GM06990 (cell line): ENCODE measurements at regions not wholly inside any gene's neighbourhood (a gene's known extent, or its start where the extent isn't known, plus 50 kb on each side); places are given as distances from the start of the nearest gene placed in this dataset.

ENCODE experiments used
- DNase-seq: peaks from one replicate; pipeline ENCODE4 v3.0.0-alpha.2; 2011; ENCODE audit not compliant: insufficient read length; ENCODE audit errors: extremely low read depth
- H3K27me3 ChIP-seq: replicated peaks from 2 replicates; pipeline ENCODE4 v1.6.0; 2011; ENCODE audit warnings: low read length; ENCODE audit not compliant: control insufficient read depth, insufficient read depth
- H3K36me3 ChIP-seq: 2 replicates; pipeline ENCODE4 v1.5.1; 2011; ENCODE audit warnings: low read length; ENCODE audit not compliant: control insufficient read depth, insufficient read depth
- H3K4me3 ChIP-seq: replicated peaks from 2 replicates; pipeline ENCODE4 v1.5.1; 2011; ENCODE audit warnings: low read depth, mild to moderate bottlenecking, control low read depth, low read length
- TF ChIP-seq, protein P1 (sequence below): IDR thresholded peaks from 2 replicates; pipeline ENCODE4 v1.5.1; 2011; ENCODE audit warnings: low read length, control low read depth, mild to moderate bottlenecking, inconsistent platforms; ENCODE audit not compliant: insufficient read depth, poor library complexity, severe bottlenecking

GRCh38 chr3:193772422-193772763 is 179.4 kb downstream of the OPA1 start:
- Histone ChIP-seq H3K27me3 (no peaks in the 10 kb centered on the region), H3K36me3 (no peaks in the 10 kb centered on the region), H3K4me3 (no peak overlapping the region)
- TF ChIP-seq, protein P1, sequence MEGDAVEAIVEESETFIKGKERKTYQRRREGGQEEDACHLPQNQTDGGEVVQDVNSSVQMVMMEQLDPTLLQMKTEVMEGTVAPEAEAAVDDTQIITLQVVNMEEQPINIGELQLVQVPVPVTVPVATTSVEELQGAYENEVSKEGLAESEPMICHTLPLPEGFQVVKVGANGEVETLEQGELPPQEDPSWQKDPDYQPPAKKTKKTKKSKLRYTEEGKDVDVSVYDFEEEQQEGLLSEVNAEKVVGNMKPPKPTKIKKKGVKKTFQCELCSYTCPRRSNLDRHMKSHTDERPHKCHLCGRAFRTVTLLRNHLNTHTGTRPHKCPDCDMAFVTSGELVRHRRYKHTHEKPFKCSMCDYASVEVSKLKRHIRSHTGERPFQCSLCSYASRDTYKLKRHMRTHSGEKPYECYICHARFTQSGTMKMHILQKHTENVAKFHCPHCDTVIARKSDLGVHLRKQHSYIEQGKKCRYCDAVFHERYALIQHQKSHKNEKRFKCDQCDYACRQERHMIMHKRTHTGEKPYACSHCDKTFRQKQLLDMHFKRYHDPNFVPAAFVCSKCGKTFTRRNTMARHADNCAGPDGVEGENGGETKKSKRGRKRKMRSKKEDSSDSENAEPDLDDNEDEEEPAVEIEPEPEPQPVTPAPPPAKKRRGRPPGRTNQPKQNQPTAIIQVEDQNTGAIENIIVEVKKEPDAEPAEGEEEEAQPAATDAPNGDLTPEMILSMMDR = no peak
- DNase-seq = no peak

DNA sequence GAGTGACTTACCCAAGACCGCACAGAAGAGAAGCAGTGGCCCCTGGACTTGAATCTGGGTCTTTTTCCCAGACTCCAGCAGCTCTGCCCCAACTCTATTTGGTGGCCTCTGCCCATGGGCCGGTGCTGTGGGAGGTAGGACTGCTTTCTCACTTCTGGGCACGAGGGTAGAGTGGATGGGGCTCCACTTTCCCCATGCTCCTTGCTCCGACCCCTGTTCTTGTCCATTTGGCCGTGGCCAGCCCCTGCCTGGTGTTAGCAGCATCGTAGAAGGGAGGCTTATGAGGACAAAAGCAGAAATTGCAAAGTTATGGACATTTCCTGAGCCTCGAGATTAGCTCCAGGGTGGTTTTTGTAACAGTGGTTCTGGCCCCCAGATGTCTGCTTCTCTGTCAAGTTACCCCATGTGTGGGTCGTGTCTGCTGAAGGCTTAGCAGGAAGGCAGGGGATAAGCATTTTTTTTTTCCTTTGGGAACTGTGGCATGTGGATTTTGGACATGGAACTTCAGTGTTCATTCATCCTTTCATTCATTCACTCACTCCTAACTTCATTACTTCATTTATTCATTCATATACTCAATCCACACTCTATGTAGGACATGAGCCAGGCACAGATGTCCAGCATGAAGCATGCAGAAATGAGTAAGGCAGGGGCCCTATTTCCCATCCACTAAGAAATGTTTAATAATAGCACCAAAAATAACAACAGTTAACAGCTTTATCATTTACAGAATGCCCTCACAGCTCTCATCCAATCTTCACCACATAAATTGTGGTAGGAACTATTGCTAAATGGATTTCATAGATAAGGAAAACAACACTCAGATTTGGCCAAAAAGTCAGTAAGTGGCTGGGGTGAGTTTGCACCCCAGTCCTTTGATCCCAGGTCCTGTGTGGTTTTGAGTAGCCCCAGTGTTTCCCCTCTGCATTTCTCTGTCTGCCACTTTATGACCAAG is 180.5 kb downstream of the OPA1 start:
- H3K4me3 ChIP-seq = no peak overlapping the region
- no peaks in the 10 kb centered on the region for H3K27me3 ChIP-seq
- no peaks in the 10 kb centered on the region for H3K36me3 ChIP-seq
- DNase-seq = no peak
- TF ChIP-seq, protein P1 = no peak

GRCh38 chr3:193774272-193774915 is 181.4 kb downstream of the OPA1 start:
- H3K36me3 ChIP-seq = no peaks in the 10 kb centered on the region
- no peak for DNase-seq
- H3K4me3 ChIP-seq = no peak overlapping the region
- H3K27me3 ChIP-seq = no peaks in the 10 kb centered on the region
- TF ChIP-seq, protein P1 = no peak

DNA sequence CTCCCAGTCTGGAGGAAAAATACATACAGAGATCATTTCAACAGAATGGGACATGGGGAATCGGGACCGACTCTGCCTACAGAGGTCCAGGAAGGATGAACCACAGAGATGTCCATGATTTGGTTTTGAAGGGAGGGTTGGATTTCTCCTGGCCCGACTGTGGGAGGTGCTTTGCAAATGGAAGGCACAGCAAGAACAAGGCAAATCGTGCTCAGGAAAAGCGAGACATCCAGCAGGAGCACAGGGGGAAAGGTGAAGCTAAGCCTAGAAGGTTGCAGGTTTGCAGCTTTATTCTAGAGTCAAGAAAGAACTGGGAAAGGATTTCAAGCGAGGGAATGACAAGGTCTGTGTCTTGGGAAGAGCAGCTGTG is 181.9 kb downstream of the OPA1 start:
- H3K36me3 ChIP-seq = no peaks in the 10 kb centered on the region
- H3K27me3 ChIP-seq = no peaks in the 10 kb centered on the region
- TF ChIP-seq, protein P1 = no peak
- H3K4me3 ChIP-seq = no peak overlapping the region
- no peak for DNase-seq

DNA sequence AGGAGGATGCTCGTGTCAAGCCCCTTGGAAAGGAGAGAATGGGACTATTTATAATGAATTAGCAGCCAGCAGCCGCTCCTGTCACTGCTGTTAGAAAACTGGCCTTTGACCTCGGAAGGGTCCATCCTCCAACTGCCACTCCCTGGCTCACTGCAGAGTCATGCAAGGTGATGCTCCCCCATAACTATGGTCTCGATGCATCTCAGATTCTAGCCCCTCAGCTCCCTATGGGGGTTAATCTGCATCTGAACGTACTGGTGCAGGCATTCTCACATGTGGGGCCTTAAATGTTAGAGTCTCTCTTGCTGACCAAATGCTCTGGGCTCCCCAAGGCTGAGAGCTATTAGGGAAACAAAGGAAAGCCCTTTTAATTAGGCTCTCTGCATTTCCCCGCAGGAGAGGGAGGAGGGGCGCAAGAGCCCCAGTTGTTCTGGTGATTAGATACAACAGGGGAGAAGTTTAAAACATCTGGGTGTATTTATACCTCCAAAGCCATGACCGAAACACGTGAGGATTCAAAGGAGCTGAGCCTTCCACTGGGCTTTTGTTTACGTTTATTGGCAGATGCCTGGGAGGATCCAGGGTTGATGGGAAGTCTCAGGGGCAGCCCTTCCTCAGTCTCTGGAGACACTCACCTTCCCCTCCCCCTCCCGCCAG is 182.5 kb downstream of the OPA1 start:
- Histone ChIP-seq H3K36me3 (no peaks in the 10 kb centered on the region), H3K4me3 (no peak overlapping the region), H3K27me3 (no peaks in the 10 kb centered on the region)
- TF ChIP-seq, protein P1 = no peak
- DNase-seq = no peak
